ENCODE measurements at regions not wholly inside any gene's neighbourhood (a gene's known extent, or its start where the extent isn't known, plus 50 kb on each side); places are given as distances from the start of the nearest gene placed in this dataset.

DNA sequence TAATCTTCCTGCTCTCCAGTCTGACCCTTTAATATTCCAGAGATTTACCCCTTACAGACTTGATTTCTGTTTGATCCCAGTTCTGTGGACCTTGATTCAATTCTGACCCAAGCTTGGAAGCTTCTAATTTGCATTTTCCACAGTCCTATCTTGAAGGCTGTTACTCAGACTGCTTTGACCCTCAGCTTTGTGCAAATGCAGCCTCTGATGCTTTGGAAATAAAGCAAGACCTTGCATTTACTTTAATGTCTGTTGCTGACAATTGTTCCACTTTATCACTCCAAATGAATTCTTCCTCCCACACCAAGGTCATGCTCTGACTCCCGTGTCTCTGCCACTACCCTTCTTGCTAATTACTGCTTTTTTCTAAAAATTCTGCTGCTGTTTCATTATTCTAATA lies 886.0 kb downstream of the TUSC7 start:
- peaks cover 1% of the 10 kb centered on the region for H3K4me1 ChIP-seq (ENCODE audit: control insufficient read depth, insufficient read depth, low read length)
- Mint-ChIP-seq H3K4me3 (no peak overlapping the region), H3K36me3 (ENCODE audit: low read depth) (no peaks in the 10 kb centered on the region), H3K4me1 (peaks cover 9% of the 10 kb centered on the region), H3K9me3 (no peaks in the 10 kb centered on the region), H3K27me3 (ENCODE audit: insufficient read depth) (no peaks in the 10 kb centered on the region), H3K27ac (no peak overlapping the region)
- H3K36me3 ChIP-seq (ENCODE audit: control insufficient read depth, insufficient read depth, low read length) = no peaks in the 10 kb centered on the region
- H3K9me3 ChIP-seq (ENCODE audit: control insufficient read depth, low read length) = no peaks in the 10 kb centered on the region
- DNase-seq = no peak
- H3K27ac ChIP-seq (ENCODE audit: low read depth, low read length) = no peak overlapping the region
- no peak overlapping the region for H3K4me3 ChIP-seq (ENCODE audit: low read length)
- TF ChIP-seq, protein P1, sequence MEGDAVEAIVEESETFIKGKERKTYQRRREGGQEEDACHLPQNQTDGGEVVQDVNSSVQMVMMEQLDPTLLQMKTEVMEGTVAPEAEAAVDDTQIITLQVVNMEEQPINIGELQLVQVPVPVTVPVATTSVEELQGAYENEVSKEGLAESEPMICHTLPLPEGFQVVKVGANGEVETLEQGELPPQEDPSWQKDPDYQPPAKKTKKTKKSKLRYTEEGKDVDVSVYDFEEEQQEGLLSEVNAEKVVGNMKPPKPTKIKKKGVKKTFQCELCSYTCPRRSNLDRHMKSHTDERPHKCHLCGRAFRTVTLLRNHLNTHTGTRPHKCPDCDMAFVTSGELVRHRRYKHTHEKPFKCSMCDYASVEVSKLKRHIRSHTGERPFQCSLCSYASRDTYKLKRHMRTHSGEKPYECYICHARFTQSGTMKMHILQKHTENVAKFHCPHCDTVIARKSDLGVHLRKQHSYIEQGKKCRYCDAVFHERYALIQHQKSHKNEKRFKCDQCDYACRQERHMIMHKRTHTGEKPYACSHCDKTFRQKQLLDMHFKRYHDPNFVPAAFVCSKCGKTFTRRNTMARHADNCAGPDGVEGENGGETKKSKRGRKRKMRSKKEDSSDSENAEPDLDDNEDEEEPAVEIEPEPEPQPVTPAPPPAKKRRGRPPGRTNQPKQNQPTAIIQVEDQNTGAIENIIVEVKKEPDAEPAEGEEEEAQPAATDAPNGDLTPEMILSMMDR (conservative IDR thresholded peaks at IDR 0.05) = no peak
- no peak overlapping the region for H3K9ac ChIP-seq (ENCODE audit: extremely low read depth, low read length, poor library complexity, severe bottlenecking)
- 86% methylated on average over 1 of the region's 1 CpG; no CpG with 5 or more reads in 1 of the 2 experiments for whole genome bisulfite sequencing, 2 experiments (ENCODE audit: insufficient coverage in 1 of 2, insufficient read length in 1 of 2)
- no peaks in the 10 kb centered on the region for H3K27me3 ChIP-seq (ENCODE audit: control insufficient read depth, insufficient read depth, low read length, poor library complexity, severe bottlenecking)

DNA sequence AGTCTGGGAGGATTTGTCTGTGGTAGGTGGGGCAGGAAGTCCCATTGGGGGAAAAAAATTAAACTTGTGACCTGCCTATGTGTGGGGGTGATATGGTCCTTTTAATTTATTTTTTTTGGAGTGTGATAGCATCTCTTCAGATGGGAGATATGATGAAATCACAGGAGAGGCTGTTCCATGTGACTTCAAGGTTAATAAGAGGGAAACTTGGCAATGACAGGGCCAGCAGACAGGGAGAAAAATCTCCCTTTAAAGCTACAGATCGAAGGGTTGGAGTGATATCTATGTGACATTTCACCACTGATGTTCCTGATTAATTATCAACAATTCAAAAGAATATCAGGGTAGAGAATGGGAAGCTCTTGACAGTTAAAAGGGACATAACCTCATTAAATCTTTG lies 886.9 kb downstream of the TUSC7 start:
- Mint-ChIP-seq H3K9me3 (no peaks in the 10 kb centered on the region), H3K4me3 (no peak overlapping the region), H3K36me3 (ENCODE audit: low read depth) (no peaks in the 10 kb centered on the region), H3K27me3 (ENCODE audit: insufficient read depth) (no peaks in the 10 kb centered on the region), H3K27ac (no peak overlapping the region), H3K4me1 (peaks cover 14% of the 10 kb centered on the region)
- Histone ChIP-seq H3K27me3 (ENCODE audit: control insufficient read depth, insufficient read depth, low read length, poor library complexity, severe bottlenecking) (no peaks in the 10 kb centered on the region), H3K36me3 (ENCODE audit: control insufficient read depth, insufficient read depth, low read length) (no peaks in the 10 kb centered on the region), H3K4me3 (ENCODE audit: low read length) (no peak overlapping the region), H3K9me3 (ENCODE audit: control insufficient read depth, low read length) (no peaks in the 10 kb centered on the region), H3K4me1 (ENCODE audit: control insufficient read depth, insufficient read depth, low read length) (peaks cover 3% of the 10 kb centered on the region), H3K9ac (ENCODE audit: extremely low read depth, low read length, poor library complexity, severe bottlenecking) (no peak overlapping the region), H3K27ac (ENCODE audit: low read depth, low read length) (no peak overlapping the region)
- no peak for DNase-seq
- TF ChIP-seq, protein P1 (conservative IDR thresholded peaks at IDR 0.05) = no peak
- WGBS, 2 experiments (ENCODE audit: insufficient coverage in 1 of 2, insufficient read length in 1 of 2) = 91% methylated on average over 1 of the region's 1 CpG; no CpG with 5 or more reads in 1 of the 2 experiments

DNA sequence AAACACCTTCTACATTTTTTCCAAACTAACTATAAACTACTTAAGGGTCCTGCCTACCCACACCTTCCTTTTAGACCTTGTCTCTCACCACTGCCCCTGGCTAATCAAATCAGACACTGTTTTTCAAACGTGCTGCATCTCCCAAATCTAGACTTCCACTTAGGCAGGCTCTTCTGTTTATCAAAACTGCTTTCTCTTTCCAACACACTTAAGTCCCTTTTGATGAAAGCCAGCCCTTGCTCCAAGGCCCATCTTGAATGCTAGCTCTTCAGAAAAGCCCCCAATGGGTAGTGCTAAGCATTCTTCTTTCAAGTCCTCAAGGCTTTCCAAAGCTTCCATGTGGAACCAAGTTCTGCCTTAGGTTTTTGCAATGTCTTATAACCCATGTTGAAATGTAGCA lies 888.3 kb downstream of the TUSC7 start:
- Histone ChIP-seq H3K27ac (ENCODE audit: low read depth, low read length) (no peak overlapping the region), H3K4me3 (ENCODE audit: low read length) (no peak overlapping the region), H3K9me3 (ENCODE audit: control insufficient read depth, low read length) (no peaks in the 10 kb centered on the region), H3K9ac (ENCODE audit: extremely low read depth, low read length, poor library complexity, severe bottlenecking) (no peak overlapping the region), H3K4me1 (ENCODE audit: control insufficient read depth, insufficient read depth, low read length) (peaks cover 11% of the 10 kb centered on the region), H3K36me3 (ENCODE audit: control insufficient read depth, insufficient read depth, low read length) (no peaks in the 10 kb centered on the region), H3K27me3 (ENCODE audit: control insufficient read depth, insufficient read depth, low read length, poor library complexity, severe bottlenecking) (no peaks in the 10 kb centered on the region)
- Mint-ChIP-seq H3K27ac (no peak overlapping the region), H3K36me3 (ENCODE audit: low read depth) (no peaks in the 10 kb centered on the region), H3K4me1 (peaks cover 28% of the 10 kb centered on the region), H3K4me3 (no peak overlapping the region), H3K27me3 (ENCODE audit: insufficient read depth) (no peaks in the 10 kb centered on the region), H3K9me3 (no peaks in the 10 kb centered on the region)
- 64 to 80% methylated on average over 1 of the region's 1 CpG for WGBS, 2 experiments (ENCODE audit: insufficient coverage in 1 of 2, insufficient read length in 1 of 2)
- no peak for DNase-seq
- TF ChIP-seq, protein P1 (conservative IDR thresholded peaks at IDR 0.05) = no peak

Data from endodermal cell (in vitro differentiated cells).